Activated naive CD4-positive, alpha-beta T cell treated with anti-CD3 and anti-CD28 coated beads, Interleukin-2, amount 50 U/mL, for 16 hours (primary cell): ENCODE measurements at regions not wholly inside any gene's neighbourhood (a gene's known extent, or its start where the extent isn't known, plus 50 kb on each side); places are given as distances from the start of the nearest gene placed in this dataset.
"Not testable (repeated sequence)": the region's sequence is repeated elsewhere in the genome, so short reads cannot be mapped to it uniquely, and the experiment has no call there.

Source experiments
- DNase-seq: peaks from one replicate; pipeline ENCODE4 v3.0.0-alpha.2; 2020

DNA sequence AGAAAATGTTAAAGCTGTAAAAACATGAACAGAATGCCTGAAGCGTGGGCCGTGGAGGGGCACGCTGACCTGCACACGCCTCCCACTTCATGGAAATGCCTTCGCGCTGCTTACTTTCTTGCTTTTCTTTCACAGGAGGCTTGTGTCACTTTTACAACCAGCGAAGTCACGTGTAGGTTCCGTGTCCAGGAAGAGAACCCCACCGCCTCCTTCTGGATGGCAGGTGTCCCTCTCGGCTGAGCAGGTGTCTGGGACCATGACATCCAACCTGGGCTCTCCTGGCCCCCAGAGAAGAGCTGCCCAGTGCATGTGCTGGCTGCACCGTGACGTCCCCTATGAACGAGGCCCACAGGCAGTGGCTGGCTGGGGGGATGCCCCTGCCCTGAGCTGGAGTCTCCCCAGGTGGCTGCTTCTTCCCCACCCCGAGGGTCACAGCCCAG, 345.0 kb upstream of the SFSWAP start:
- DNase-seq, result no peak

DNA sequence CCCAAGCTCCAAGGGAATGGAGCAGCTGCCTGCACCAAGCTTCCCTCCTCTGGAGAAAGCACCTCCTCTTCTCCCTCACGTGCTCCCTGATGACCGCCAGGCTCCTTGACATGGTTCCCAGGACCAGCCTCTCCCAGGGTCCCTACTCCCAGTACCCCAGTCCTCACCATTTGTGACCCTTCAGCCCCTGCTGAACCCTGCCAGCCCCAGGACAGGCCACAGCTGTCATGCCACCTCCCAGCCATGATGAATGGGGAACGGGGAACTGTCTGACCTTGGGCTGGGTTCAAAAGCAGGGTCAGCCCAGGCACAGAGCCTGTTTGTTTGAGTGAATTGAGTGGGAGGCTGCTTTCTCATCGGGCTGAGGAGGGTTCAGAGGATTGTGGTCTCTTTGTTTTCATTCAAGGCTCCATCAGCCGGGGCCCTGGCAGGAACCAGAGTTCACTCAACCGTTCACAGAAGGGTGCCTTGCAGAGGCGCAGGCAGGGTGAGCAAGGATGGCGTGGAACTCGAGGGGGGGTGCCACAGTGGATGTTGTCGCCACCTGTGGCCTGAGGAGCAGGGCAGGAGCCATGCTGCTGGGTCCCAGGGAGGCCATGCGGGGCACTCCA, 344.5 kb upstream of the SFSWAP start:
- DNase-seq, result no peak

DNA sequence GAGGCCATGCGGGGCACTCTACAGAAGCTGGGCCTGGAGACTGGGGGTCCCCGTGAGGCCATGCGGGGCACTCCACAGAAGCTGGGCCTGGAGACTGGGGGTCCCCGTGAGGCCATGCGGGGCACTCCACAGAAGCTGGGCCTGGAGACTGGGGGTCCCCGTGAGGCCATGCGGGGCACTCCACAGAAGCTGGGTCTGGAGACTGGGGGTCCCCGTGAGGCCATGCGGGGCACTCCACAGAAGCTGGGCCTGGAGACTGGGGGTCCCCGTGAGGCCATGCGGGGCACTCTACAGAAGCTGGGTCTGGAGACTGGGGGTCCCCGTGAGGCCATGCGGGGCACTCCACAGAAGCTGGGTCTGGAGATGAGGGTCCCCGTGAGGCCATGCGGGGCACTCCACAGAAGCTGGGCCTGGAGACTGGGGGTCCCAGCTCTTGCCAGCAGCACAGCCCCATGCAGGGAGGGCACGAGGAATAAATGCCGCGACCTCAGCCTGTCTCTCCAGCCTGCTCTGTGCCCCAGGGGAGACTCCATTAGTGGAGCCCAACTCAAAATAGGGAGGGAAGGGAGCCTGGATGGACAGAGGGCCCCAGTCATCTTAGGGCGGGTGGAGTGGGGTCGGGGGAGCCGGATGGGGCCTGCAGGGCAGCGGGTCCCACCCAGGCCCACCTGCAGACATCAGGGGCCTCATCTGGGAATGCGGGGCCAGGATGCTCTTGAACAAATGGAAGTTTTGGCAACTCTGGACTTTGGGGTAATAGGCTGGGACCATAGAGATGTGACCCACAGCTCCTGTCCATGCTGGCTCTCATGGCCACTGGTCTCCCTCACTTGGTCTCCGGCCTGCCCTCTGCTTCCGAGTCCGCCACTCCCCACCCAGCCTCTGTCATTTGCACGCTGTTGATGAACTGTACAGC, 343.6 kb upstream of the SFSWAP start:
- DNase-seq, result not testable (repeated sequence)

DNA sequence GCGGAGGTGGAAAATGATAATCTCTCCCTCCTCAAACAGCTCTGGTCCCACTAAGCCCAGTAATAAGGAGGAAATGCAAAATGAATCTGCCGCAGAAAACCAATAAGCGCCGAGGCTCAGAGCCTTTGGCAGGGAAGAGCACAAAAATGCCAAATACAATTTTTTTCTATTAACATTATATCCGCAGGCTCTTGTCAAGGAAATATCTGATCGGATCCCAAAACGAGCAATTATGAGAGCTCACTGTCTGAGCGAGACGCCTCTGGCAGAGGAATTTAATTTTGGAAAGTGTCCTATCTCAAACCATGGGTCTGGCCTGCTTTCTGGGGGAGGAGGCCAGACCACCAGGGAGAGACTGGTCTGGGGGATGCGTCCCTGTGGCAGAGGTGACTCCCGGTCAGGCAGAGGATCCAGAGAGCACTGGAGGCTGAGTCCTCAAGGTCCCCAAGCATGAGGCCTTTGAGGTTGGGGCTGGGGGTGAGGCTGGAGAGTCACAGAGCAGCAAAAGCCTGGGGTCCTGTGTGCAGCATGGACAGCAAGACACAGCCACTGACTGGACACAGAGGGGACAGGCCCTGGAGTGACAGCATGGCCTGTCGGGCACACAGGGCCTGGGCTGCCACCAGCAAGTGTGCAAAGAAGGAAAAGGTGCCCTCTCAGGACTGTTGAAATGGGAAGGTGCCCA, 342.8 kb upstream of the SFSWAP start:
- no peak for DNase-seq

DNA sequence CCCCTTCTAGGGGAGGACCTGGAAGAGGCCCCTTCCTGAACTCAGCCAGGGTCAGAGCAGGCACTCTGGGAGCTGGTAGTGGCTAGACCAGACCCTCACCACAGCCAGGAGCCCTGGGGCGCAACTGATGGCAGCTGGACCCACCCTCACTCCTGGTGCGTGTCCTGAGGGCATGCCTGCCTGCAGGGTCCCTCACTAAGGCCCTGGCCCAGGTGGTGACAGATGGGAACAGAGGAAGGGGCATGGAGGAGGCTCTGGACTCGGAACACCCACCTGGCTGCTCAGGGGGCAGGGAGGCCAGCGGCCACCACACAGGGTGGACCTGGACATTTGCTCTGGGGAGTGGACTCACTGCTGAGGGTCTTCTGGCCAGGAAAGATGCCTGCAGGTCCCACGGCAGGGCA, 342.2 kb upstream of the SFSWAP start:
- DNase-seq, result no peak

DNA sequence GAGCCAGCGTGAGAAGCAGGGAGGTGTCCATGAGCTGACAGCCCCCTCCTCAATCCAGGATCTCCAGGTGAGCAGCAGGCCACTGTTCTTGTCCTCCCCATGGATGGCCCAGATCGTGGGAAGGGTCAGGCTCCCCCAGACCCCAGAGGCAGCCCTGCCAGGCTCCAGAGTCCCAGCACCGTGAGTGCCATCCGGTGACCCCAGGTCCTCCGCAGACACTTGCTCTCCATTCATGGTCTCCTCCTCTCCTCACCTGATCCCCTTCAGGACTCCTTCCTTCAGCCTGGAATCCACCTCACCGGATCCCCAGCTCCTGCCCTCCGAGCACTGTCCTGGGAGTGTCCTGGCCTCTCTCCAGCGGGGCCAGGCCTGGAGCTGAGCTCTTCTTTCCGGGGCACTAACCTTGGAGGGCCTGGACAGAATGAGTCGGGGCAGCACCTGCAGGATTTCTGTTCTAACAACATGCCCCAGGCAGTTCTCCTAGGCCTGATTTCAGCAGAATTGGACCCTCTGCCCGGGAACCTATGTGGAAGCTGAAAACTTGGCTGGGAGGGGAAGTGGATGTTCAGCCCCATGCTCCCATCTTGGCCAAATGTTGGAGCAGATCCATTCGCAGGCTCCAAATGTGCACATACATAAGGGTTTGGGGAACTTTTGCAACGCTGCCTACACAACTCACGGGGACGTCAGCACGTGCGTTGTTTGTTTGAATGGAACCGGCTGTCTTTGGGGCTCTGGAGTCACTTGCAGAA, 341.6 kb upstream of the SFSWAP start:
- no peak for DNase-seq

DNA sequence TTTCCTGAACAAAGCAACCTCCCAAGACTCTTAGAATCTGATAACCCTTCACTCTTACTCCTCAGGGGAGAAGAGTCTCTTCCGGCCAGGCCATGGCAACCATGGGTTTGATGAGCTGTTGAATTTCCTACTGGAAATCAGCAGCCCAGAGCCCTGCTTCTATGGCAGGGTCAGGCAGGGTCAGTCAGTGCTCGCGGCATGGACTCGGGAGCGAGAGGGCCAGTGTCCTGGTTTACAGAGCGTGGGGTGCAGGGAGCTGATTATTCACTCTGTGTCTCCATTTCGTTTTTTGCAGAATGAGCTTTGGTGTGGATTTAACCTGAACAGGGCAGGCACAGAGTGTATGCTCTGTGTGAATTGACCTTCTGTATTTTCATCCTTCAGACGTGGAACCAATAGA, 340.6 kb upstream of the SFSWAP start:
- DNase-seq, result no peak

DNA sequence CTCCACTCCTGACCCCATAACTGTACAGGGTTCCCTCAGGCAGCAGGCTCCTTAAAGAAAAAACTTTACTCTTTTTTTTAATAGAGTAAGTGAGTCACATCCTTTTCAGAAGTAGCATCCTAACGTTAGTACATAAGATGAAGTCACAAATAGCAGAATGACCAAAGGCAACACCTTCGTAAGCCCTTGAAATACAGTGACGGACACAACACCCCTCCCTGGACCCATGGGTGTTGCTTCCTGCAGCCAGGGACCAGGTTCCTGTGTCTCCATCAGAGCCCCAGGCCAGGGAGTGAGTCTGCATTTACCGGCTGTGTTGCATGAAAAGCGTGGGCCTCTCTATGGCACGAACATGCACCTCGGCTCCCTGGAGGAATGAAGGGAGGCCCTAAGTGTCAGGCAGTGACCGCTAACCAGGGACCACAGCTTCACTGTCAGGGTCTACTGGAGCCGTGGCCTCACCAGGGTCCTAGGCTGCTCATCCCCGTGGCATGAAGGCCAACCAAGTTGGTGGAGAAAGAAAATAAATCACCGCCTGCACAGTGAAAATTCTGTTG, 340.0 kb upstream of the SFSWAP start:
- DNase-seq, result no peak

DNA sequence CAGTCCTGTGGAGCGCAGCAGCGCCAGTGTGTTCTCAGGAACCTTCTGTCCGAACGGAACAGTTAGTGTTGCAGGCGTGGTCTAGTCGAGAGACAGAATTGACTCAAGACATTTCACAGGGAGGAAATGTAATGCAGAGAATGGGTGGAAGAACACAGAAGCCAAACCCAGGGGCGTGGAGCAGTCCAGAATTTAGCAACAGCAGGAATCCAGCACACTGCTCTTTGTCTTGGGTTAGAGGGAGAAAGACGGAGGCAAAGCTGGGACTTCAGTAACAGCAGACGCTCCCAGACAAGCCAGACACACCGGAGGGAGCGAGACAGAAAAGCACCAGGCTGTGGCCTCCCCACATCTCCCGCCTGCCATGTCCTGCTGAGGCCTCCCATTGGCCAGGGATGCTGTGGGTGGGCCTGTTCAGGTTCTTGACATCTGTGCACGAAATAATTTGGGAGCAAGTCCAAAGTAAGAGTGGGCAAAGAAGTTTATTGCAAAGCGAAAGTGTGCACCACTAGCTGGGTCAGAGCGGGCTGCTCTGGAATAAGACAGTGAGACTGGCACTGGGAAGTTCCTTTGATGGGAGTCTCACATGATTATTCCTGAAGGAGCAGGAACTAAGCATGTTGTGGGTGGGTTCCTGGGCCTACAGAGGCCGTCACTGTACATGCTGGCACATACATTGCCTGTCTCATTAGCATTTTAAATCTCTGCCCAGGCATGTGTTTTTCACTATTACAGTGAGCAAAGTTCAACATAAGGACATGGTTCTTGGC, 339.3 kb upstream of the SFSWAP start:
- DNase-seq, result no peak

DNA sequence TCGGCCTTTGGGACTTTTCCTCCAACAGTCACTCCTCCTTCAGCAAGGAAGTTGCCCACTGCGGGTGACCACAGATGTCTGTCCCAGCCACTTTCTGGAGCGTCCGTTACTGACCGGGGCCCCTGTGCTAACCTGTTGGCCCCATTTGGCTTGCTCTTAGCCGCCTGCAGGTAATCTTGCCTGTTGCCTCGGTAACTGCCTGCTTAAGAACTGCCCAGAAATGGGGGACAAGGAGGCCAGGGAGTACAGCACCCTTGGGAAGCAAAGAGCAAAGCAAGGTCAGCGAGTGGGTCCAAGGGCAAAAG, 338.8 kb upstream of the SFSWAP start:
- no peak for DNase-seq

DNA sequence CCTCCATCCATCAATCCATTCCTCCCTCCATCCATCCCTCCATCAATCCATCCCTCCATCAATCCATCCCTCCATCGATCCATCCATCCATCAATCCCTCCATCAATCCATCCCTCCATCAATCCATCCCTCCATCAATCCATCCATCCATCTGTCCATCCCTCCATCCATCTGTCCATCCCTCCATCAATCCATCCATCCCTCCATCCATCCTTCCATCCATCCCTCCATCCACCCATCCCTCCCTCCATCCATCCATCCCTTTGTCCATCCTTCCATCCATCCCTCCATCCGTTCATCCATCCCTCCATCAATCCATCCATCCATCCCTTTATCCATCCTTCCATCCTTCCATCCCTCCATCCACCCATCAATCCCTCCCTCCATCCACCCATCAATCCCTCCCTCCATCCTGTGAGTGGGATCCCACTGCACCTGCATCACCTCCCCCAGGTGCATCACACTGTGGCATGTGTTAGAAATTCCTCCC, 338.1 kb upstream of the SFSWAP start:
- DNase-seq, result no peak

DNA sequence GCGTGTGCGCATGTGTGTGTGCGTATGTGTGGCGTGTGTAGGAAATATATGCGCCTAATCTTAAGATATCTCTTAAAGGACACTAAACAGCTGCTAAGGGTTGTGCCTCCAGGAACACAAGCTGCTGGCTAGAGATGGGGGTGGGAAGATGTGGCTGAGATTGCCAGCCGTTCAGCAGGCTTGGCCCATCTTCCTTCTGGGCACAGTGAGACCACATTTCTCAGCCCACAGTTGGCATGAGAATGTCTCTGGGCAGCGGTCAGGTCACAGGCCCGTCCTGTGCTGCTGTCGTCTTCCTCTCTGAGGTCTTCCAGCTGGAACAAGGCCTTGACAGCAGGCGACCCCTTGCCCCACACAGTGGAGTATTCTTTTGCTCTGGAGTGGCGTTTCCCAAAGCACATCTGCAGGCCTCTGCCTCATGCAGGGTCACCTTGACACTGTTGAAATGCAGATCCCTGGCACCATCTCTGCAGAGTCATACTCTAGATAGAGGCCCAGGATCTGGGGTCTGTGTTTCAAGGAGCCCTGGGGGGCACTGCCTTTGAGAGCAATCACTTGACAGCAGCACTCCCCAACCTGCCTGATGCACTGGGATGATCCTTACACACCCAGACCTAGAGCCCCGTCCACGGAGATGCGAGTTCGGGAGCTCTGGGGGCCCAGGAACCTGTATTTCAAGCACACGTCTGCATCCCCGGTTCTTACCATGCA, 335.5 kb upstream of the SFSWAP start:
- DNase-seq, result no peak

DNA sequence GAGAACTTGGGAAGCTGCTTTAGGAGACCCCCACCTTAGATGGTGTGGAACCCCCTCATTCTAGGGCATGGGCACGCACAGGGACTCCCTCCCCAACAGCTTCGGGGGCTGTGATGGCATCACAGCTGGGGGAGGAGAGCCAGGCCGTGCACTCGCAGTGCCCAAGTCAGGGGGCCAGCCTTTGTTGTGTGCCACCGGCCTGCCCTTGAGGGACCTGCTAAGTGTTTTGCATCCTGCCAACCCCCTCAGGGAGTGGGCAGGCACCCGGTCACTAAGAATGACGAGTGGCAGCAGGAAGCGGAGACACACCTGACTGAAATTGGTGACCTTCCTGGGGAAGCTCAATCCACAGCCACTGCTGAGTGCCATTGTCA, 334.9 kb upstream of the SFSWAP start:
- DNase-seq, result no peak

DNA sequence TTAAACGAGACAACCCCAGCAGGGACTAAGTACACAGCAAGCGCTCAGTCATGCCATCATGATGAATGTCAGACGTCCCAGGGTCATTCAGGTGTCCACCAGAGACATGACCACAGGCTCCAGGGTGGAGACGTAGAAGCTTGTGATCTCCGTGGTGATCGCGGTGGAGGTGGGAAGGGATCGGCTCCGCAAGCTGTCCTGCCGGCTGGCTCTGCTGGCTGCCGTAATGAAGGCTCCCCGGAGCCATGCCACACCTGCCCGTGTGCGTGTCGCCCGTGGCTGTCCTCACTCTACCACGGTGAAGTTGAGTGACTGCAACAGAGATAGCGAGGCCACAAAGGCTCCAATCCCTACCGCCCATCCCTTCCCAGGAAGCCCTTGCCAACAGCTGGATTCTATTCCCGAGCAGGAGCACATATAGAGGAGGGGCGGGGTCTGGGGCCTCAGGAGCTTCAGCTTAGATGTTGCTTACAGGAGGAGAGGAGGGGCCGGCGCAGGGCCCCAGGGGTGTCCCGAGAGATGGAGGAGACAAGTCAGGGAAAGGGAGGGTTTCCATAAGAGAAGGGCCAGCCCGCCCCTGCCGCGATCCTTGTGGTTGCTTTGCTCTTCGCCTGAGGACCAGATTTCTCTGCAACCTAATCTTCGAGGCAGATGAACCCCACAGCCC, 332.6 kb upstream of the SFSWAP start:
- no peak for DNase-seq

DNA sequence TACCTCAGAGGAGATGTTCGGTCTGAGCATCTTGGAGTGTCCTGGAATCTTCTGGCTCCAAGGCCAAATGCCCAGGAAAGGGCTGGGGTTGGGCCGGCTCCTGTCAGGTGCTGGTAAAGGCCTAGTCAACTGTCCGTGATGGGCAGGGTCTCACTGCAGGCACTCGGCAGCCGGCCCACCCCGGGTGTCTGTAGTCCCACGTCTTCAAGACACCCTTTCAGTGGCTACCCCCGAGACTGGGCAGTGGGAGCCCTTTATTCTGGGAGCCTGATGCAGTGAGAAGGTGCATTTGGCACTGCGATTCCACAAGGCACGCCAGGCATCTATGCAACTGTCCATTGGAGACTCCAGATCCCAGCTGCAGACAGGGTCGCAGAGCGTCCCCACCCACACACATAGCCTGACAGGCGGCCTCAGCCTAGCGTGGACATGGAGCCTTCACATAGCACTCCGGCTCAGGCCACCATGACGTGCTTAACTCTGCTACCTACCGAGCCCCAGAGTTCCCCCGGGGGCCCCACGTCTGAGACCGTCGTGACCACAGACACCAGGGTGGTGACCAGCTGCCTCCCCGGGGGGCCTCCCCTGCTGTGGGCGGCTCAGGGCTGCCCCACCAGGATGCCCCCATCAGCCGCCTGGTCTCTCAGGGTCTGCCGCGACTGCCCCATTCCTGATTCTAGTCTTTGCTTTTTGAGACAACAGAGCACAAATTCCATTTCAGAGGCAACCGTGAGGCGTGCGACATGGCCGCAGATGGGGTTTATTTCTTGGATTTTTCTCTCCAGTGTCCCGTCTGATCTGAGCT, 331.8 kb upstream of the SFSWAP start:
- no peak for DNase-seq

DNA sequence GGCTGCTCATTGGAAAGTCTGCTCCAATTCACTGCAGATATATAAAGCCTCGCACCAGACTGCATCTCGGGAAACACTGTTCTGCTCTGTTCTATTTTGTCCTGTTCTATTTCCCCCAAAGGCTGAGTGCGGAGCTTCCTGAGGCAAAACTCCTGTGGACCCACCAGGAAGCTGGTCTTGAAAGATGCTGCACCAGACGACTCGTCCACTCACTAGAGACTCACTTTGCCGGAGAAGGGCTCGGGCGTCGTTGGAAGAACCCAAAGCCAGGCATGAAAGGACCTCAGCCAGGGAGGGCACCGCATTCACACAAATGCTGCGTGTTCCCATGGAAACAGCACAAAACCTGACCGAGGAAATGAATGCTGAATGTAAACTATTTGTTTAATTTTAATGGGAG, 331.2 kb upstream of the SFSWAP start:
- DNase-seq, result no peak

DNA sequence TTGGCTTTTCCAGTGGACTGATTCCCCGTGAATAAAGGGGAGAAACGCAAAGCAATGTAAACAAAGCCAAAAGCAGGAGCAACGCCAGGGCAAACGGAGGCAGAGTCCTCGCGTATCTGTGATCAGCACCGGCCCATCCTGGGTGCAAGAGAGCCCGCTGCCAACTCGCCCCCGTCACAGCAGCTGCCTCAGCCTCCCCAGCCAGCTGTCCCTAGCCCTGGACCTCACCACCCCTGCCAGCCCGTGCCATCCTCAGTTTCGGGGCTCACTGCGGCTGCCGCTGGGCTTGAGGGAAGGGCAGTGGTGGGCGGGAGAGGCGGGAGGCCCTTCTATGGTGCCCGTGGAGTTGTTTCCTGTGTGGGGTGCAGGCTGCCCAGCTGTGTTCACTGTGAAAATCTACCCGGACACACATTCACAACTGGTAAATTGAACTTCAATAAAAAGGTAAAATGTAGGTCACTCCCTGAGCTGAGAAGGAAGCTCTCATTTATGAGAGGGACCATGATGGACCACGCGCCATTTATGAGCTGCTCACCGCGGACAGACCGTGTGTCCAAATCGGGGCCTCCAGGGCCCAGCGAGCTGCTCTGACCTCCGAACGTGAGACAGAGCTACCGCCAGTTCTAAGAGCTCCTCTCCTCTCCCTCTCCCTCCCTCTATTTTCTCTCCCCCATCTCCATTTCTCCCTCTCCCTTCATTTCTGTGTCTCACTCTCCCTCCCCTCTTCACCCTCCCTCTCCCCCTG, 330.5 kb upstream of the SFSWAP start:
- no peak for DNase-seq

DNA sequence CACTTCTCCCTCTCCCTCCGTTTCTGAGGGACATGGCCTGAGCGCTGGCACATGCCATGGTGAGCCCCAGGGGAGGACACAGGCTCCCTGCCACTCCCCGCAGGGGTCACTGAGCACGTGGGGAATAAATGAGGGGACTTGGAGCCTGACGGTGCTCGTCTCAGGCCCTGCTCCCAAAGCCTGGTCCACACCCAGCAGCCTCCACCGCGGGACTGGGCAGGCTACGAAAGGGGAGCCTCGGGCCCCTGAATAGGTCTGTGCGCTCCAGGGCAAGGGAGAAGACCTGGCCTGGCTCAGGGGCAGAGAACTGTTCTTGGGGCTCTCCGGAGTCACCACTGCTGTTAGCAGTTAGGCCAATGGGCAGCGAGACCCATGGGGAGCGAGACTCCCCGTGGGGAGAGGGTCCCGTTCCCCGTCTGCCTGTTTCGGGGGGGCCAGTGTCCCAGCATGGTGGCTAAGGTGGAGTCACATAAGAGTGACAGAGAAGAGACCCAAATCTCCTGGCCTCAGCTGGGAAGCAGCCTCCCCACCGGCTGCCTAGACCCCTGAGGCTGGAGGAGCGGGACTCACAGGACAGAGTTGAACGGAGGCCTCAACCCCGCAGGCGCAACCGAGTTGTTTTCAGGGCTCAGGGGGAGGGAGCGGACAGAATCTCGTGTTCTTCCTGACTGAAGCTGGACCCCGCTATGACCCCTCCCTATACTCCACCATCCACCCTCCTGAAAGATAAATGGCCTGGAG, 329.8 kb upstream of the SFSWAP start:
- no peak for DNase-seq
